HL-60 (cell line): ENCODE measurements at regions not wholly inside any gene's neighbourhood (a gene's known extent, or its start where the extent isn't known, plus 50 kb on each side); places are given as distances from the start of the nearest gene placed in this dataset.

ENCODE experiments used
- DNase-seq, 2 experiments: peaks; one replicate each; pipeline ENCODE4 v3.0.0-alpha.2; 2010 to 2020; ENCODE audit warnings: low read depth in 1 of 2, low spot score in 1 of 2
- H3K27ac ChIP-seq: fragments of 250-450 bp; sonication (Bioruptor Pico); replicated peaks from 2 replicates; pipeline ENCODE4 v1.5.1; 2020; ENCODE audit warnings: mild to moderate bottlenecking, moderate library complexity
- H3K27me3 ChIP-seq: fragments of 250-450 bp; sonication (Bioruptor Pico); 2 replicates; pipeline ENCODE4 v1.5.1; 2021; ENCODE audit warnings: mild to moderate bottlenecking, moderate library complexity; ENCODE audit not compliant: insufficient read depth, poor library complexity, severe bottlenecking
- H3K4me3 ChIP-seq: replicated peaks from 2 replicates; pipeline ENCODE4 v1.5.1; 2011; ENCODE audit warnings: mild to moderate bottlenecking, control low read depth, low read length; ENCODE audit not compliant: insufficient read depth
- GABPA ChIP-seq: IDR thresholded peaks from 2 replicates; pipeline ENCODE4 v1.6.1; 2012; ENCODE audit warnings: low read depth
- POLR2AphosphoS5 ChIP-seq: IDR thresholded peaks from 2 replicates; pipeline ENCODE4 v1.6.1; 2012; ENCODE audit warnings: low read depth
- SPI1 ChIP-seq: IDR thresholded peaks from 2 replicates; pipeline ENCODE4 v1.6.1; 2012; ENCODE audit warnings: low read depth, mild to moderate bottlenecking, borderline replicate concordance
- TF ChIP-seq, protein P1 (sequence below): IDR thresholded peaks from one replicate; pipeline ENCODE4 v1.5.1; 2011; ENCODE audit warnings: low read length, control low read depth, inconsistent platforms; ENCODE audit not compliant: insufficient read depth
- TF ChIP-seq, protein P2 (sequence below): IDR thresholded peaks from 2 replicates; pipeline ENCODE4 v1.6.1; 2012; ENCODE audit warnings: low read depth; ENCODE audit not compliant: insufficient replicate concordance

DNA sequence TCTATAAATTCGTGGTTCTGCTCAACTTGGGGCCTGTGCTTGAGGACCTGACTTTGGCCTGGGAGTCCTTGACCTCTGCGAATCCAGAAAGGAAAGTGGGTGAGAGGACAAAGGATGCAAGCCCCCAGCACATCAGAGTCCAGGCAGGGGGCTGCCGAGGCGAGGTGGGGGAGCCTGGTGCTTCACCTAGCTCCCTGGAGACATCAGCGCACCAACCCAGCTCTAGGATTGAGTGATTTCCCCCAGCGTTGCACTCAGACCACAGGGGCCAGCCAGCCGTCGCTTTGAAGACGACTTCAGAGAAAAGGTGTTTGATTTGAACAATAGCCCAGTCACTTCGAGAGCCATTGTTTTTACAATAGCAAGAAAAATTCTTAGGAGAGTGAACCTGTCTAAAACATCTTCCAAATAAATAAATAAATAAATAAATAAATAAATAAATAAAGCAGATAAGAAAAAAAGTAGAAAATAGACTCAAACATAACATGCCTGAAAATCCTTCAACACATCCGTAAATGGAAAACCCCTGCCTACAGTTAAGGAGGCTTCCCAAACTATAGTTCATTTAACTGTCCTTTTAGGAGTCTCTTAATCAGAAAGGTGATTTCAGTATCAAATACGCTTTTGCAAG is 180.9 kb downstream of the RBFOX3 start:
- no peak for TF ChIP-seq SPI1
- TF ChIP-seq, protein P1, sequence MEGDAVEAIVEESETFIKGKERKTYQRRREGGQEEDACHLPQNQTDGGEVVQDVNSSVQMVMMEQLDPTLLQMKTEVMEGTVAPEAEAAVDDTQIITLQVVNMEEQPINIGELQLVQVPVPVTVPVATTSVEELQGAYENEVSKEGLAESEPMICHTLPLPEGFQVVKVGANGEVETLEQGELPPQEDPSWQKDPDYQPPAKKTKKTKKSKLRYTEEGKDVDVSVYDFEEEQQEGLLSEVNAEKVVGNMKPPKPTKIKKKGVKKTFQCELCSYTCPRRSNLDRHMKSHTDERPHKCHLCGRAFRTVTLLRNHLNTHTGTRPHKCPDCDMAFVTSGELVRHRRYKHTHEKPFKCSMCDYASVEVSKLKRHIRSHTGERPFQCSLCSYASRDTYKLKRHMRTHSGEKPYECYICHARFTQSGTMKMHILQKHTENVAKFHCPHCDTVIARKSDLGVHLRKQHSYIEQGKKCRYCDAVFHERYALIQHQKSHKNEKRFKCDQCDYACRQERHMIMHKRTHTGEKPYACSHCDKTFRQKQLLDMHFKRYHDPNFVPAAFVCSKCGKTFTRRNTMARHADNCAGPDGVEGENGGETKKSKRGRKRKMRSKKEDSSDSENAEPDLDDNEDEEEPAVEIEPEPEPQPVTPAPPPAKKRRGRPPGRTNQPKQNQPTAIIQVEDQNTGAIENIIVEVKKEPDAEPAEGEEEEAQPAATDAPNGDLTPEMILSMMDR = no peak
- Histone ChIP-seq H3K27me3 (no peaks in the 10 kb centered on the region), H3K27ac (no peak overlapping the region), H3K4me3 (no peak overlapping the region)
- no peak for DNase-seq

- Histone ChIP-seq H3K4me3 (no peak overlapping the region), H3K27ac (no peak overlapping the region), H3K27me3 (no peaks in the 10 kb centered on the region)
- no peak for TF ChIP-seq GABPA
- TF ChIP-seq POLR2AphosphoS5 = no peak
- TF ChIP-seq, protein P1 = no peak
- TF ChIP-seq, protein P2, sequence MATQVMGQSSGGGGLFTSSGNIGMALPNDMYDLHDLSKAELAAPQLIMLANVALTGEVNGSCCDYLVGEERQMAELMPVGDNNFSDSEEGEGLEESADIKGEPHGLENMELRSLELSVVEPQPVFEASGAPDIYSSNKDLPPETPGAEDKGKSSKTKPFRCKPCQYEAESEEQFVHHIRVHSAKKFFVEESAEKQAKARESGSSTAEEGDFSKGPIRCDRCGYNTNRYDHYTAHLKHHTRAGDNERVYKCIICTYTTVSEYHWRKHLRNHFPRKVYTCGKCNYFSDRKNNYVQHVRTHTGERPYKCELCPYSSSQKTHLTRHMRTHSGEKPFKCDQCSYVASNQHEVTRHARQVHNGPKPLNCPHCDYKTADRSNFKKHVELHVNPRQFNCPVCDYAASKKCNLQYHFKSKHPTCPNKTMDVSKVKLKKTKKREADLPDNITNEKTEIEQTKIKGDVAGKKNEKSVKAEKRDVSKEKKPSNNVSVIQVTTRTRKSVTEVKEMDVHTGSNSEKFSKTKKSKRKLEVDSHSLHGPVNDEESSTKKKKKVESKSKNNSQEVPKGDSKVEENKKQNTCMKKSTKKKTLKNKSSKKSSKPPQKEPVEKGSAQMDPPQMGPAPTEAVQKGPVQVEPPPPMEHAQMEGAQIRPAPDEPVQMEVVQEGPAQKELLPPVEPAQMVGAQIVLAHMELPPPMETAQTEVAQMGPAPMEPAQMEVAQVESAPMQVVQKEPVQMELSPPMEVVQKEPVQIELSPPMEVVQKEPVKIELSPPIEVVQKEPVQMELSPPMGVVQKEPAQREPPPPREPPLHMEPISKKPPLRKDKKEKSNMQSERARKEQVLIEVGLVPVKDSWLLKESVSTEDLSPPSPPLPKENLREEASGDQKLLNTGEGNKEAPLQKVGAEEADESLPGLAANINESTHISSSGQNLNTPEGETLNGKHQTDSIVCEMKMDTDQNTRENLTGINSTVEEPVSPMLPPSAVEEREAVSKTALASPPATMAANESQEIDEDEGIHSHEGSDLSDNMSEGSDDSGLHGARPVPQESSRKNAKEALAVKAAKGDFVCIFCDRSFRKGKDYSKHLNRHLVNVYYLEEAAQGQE = no peak
- TF ChIP-seq SPI1 = no peak
- DNase-seq = no peak
Observed at GRCh38 chr17:79428988-79429387, 181.9 kb downstream of the RBFOX3 start.

GRCh38 chr17:79427621-79428539 is 183.0 kb downstream of the RBFOX3 start:
- no peak overlapping the region for H3K4me3 ChIP-seq
- H3K27ac ChIP-seq = no peak overlapping the region
- no peak for DNase-seq
- no peaks in the 10 kb centered on the region for H3K27me3 ChIP-seq
- TF ChIP-seq SPI1 (no peak), POLR2AphosphoS5 (no peak), GABPA (no peak)
- TF ChIP-seq, protein P1 = no peak
- TF ChIP-seq, protein P2 = no peak
